ENCODE measurements at regions not wholly inside any gene's neighbourhood (a gene's known extent, or its start where the extent isn't known, plus 50 kb on each side); places are given as distances from the start of the nearest gene placed in this dataset.

GRCh38 chr2:60652832-60653340 is 99.4 kb upstream of the BCL11A start:
- WGBS, 2 donors, result 77 to 79% methylated on average over 15 of the region's 15 CpGs
- H3K27ac ChIP-seq, result no peak overlapping the region
- TF ChIP-seq EP300 (IDR thresholded peaks at IDR 0.05) (no peak), POLR2AphosphoS5 (IDR thresholded peaks at IDR 0.05) (no peak), CTCF (IDR thresholded peaks at IDR 0.05) (no peak), POLR2A (IDR thresholded peaks at IDR 0.05) (no peak)
- ATAC-seq (ENCODE audit: low FRiP score in 2 of 2), result no peak
- no peaks in the 10 kb centered on the region for H3K9me3 ChIP-seq
- no peaks in the 10 kb centered on the region for H3K27me3 ChIP-seq
- no peak overlapping the region for H3K4me3 ChIP-seq
- no peaks in the 10 kb centered on the region for H3K36me3 ChIP-seq
- no peak for DNase-seq
- no peaks in the 10 kb centered on the region for H3K4me1 ChIP-seq

- Histone ChIP-seq H3K27me3 (no peaks in the 10 kb centered on the region), H3K4me1 (no peaks in the 10 kb centered on the region), H3K4me3 (no peak overlapping the region), H3K36me3 (no peaks in the 10 kb centered on the region), H3K9me3 (no peaks in the 10 kb centered on the region), H3K27ac (no peak overlapping the region)
- WGBS, 2 donors, result 81 to 88% methylated on average over 4 of the region's 4 CpGs
- ATAC-seq (ENCODE audit: low FRiP score in 2 of 2) (no peak), DNase-seq (no peak)
- TF ChIP-seq EP300 (IDR thresholded peaks at IDR 0.05) (no peak), CTCF (IDR thresholded peaks at IDR 0.05) (no peak), POLR2AphosphoS5 (IDR thresholded peaks at IDR 0.05) (no peak), POLR2A (IDR thresholded peaks at IDR 0.05) (no peak)
Measured at GRCh38 chr2:60657673-60658072, 98.4 kb upstream of the PAPOLG start.

- Histone ChIP-seq H3K27ac (no peak overlapping the region), H3K9me3 (no peaks in the 10 kb centered on the region), H3K36me3 (no peaks in the 10 kb centered on the region), H3K27me3 (no peaks in the 10 kb centered on the region), H3K4me3 (no peak overlapping the region), H3K4me1 (no peaks in the 10 kb centered on the region)
- no peak for DNase-seq
- ATAC-seq (ENCODE audit: low FRiP score in 2 of 2), result no peak
- 77 to 87% methylated on average over 5 of the region's 5 CpGs for WGBS, 2 donors
- no peak for TF ChIP-seq CTCF (IDR thresholded peaks at IDR 0.05)
- TF ChIP-seq POLR2A (IDR thresholded peaks at IDR 0.05), result no peak
- TF ChIP-seq EP300 (IDR thresholded peaks at IDR 0.05), result no peak
- no peak for TF ChIP-seq POLR2AphosphoS5 (IDR thresholded peaks at IDR 0.05)
Measured at GRCh38 chr2:60659026-60659425, 97.0 kb upstream of the PAPOLG start.

GRCh38 chr2:60661073-60661738 is 94.9 kb upstream of the PAPOLG start:
- Histone ChIP-seq H3K9me3 (no peaks in the 10 kb centered on the region), H3K27me3 (no peaks in the 10 kb centered on the region), H3K36me3 (no peaks in the 10 kb centered on the region), H3K4me1 (no peaks in the 10 kb centered on the region), H3K4me3 (no peak overlapping the region), H3K27ac (no peak overlapping the region)
- ATAC-seq (ENCODE audit: low FRiP score in 2 of 2) (no peak), DNase-seq (no peak)
- TF ChIP-seq POLR2A (IDR thresholded peaks at IDR 0.05), result no peak
- TF ChIP-seq POLR2AphosphoS5 (IDR thresholded peaks at IDR 0.05), result no peak
- no peak for TF ChIP-seq CTCF (IDR thresholded peaks at IDR 0.05)
- no peak for TF ChIP-seq EP300 (IDR thresholded peaks at IDR 0.05)
- WGBS, 2 donors, result 91 to 100% methylated on average over 1 of the region's 1 CpG

- Histone ChIP-seq H3K4me3 (no peak overlapping the region), H3K9me3 (no peaks in the 10 kb centered on the region), H3K27me3 (no peaks in the 10 kb centered on the region), H3K4me1 (no peaks in the 10 kb centered on the region), H3K27ac (no peak overlapping the region), H3K36me3 (no peaks in the 10 kb centered on the region)
- DNase-seq, result no peak
- no peak for ATAC-seq (ENCODE audit: low FRiP score in 2 of 2)
- no peak for TF ChIP-seq EP300 (IDR thresholded peaks at IDR 0.05)
- TF ChIP-seq POLR2AphosphoS5 (IDR thresholded peaks at IDR 0.05), result no peak
- no peak for TF ChIP-seq POLR2A (IDR thresholded peaks at IDR 0.05)
- TF ChIP-seq CTCF (IDR thresholded peaks at IDR 0.05), result no peak
Measured at GRCh38 chr2:60662781-60663180, 93.3 kb upstream of the PAPOLG start.

All from upper lobe of left lung (tissue), 6 donors.